Loucy (cell line): ENCODE measurements at regions not wholly inside any gene's neighbourhood (a gene's known extent, or its start where the extent isn't known, plus 50 kb on each side); places are given as distances from the start of the nearest gene placed in this dataset.

Experiments
- H2AFZ ChIP-seq: fragments of 200-600 bp; sonication (generic); 2 replicates; pipeline ENCODE4 v1.6.0; 2016; ENCODE audit warnings: antibody characterized with exemption, mild to moderate bottlenecking, low read length, moderate library complexity
- H3F3A ChIP-seq: fragments of 200-600 bp; 2 replicates; pipeline ENCODE4 v1.6.0; 2016; ENCODE audit warnings: antibody characterized with exemption, low read depth, mild to moderate bottlenecking
- H3K27me3 ChIP-seq: fragments of 200-600 bp; sonication (generic); 2 replicates; pipeline ENCODE4 v1.6.1; 2014; ENCODE audit warnings: low read length, mild to moderate bottlenecking; ENCODE audit not compliant: insufficient read depth, poor library complexity, severe bottlenecking
- H3K36me3 ChIP-seq: fragments of 200-600 bp; sonication (generic); 2 replicates; pipeline ENCODE4 v1.6.1; 2016; ENCODE audit warnings: low read length; ENCODE audit not compliant: insufficient read depth
- H3K4me1 ChIP-seq: fragments of 200-600 bp; sonication (generic); 2 replicates; pipeline ENCODE4 v1.5.1; 2014; ENCODE audit warnings: low read length, mild to moderate bottlenecking; ENCODE audit not compliant: insufficient read depth, poor library complexity, severe bottlenecking
- H3K4me2 ChIP-seq: fragments of 200-600 bp; sonication (generic); 2 replicates; pipeline ENCODE4 v1.6.0; 2014; ENCODE audit warnings: antibody characterized with exemption, low read length, low read depth, mild to moderate bottlenecking; ENCODE audit not compliant: poor library complexity, severe bottlenecking
- H3K4me3 ChIP-seq: fragments of 200-600 bp; sonication (generic); 2 replicates; pipeline ENCODE4 v1.5.1; 2014; ENCODE audit warnings: low read length, mild to moderate bottlenecking, mixed read lengths; ENCODE audit not compliant: poor library complexity, severe bottlenecking
- H3K79me2 ChIP-seq: fragments of 200-600 bp; sonication (generic); 2 replicates; pipeline ENCODE4 v1.6.1; 2014; ENCODE audit warnings: low read length; ENCODE audit not compliant: insufficient read depth
- H3K9ac ChIP-seq: fragments of 200-600 bp; sonication (generic); 2 replicates; pipeline ENCODE4 v1.6.0; 2014; ENCODE audit warnings: mild to moderate bottlenecking, low read depth, low read length, moderate library complexity; ENCODE audit not compliant: poor library complexity, severe bottlenecking
- H3K9me2 ChIP-seq: fragments of 200-600 bp; sonication (generic); replicated peaks from 2 replicates; pipeline ENCODE4 v1.6.1; 2016; ENCODE audit warnings: low read depth, low read length, mixed read lengths
- H3K9me3 ChIP-seq: fragments of 200-600 bp; sonication (generic); 2 replicates; pipeline ENCODE4 v1.6.1; 2014; ENCODE audit warnings: mild to moderate bottlenecking, antibody characterized with exemption, low read length, low read depth; ENCODE audit not compliant: insufficient read depth
- H4K20me1 ChIP-seq: fragments of 200-600 bp; sonication (generic); 2 replicates; pipeline ENCODE4 v1.6.0; 2014; ENCODE audit warnings: antibody characterized with exemption, low read length, mild to moderate bottlenecking; ENCODE audit not compliant: insufficient read depth, poor library complexity, severe bottlenecking
- EZH2phosphoT487 ChIP-seq: fragments of 200-600 bp; IDR thresholded peaks from 2 replicates; pipeline ENCODE4 v1.6.1; 2018; ENCODE audit warnings: antibody characterized with exemption, mild to moderate bottlenecking, moderate library complexity, borderline replicate concordance
- TF ChIP-seq, protein P1 (sequence below): fragments of 200-600 bp; sonication (generic); conservative IDR thresholded peaks from 2 replicates; pipeline ENCODE4 v1.5.1; 2014; ENCODE audit warnings: mild to moderate bottlenecking, antibody characterized with exemption, low read length

DNA sequence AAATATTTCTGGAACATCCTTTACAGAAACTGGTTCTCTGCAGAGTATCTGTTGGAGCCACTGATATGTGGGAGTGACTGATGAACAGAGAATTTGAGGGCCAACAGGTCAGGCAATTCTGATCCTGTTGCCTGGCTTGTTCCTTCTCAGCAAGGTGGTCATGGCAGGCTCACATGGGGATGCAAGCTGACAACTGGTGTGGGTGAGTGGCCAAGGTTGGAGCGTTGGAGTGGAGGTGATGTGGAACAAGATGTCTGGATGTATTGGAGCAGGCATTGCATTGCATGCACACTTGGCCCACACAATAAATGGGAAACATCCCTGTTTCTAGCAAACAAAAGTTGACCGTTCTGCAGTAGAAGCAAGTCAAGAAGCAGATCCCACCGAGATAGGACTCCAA, 380.7 kb downstream of the ZNF536 start:
- H3K9me3 ChIP-seq = peaks cover 6% of the 10 kb centered on the region; the same call in 1 of the 2 replicates
- H3K9me2 ChIP-seq = no peaks in the 10 kb centered on the region
- H3K4me2 ChIP-seq = no peak overlapping the region
- H4K20me1 ChIP-seq = no peaks in the 10 kb centered on the region
- H3K9ac ChIP-seq = no peak overlapping the region
- no peak for TF ChIP-seq EZH2phosphoT487
- TF ChIP-seq, protein P1, sequence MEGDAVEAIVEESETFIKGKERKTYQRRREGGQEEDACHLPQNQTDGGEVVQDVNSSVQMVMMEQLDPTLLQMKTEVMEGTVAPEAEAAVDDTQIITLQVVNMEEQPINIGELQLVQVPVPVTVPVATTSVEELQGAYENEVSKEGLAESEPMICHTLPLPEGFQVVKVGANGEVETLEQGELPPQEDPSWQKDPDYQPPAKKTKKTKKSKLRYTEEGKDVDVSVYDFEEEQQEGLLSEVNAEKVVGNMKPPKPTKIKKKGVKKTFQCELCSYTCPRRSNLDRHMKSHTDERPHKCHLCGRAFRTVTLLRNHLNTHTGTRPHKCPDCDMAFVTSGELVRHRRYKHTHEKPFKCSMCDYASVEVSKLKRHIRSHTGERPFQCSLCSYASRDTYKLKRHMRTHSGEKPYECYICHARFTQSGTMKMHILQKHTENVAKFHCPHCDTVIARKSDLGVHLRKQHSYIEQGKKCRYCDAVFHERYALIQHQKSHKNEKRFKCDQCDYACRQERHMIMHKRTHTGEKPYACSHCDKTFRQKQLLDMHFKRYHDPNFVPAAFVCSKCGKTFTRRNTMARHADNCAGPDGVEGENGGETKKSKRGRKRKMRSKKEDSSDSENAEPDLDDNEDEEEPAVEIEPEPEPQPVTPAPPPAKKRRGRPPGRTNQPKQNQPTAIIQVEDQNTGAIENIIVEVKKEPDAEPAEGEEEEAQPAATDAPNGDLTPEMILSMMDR = no peak
- no peaks in the 10 kb centered on the region for H3K27me3 ChIP-seq
- H3K36me3 ChIP-seq = no peaks in the 10 kb centered on the region
- no peaks in the 10 kb centered on the region for H3F3A ChIP-seq
- H3K79me2 ChIP-seq = no peaks in the 10 kb centered on the region
- H2AFZ ChIP-seq = no peak overlapping the region
- no peaks in the 10 kb centered on the region for H3K4me1 ChIP-seq
- H3K4me3 ChIP-seq = no peak overlapping the region

DNA sequence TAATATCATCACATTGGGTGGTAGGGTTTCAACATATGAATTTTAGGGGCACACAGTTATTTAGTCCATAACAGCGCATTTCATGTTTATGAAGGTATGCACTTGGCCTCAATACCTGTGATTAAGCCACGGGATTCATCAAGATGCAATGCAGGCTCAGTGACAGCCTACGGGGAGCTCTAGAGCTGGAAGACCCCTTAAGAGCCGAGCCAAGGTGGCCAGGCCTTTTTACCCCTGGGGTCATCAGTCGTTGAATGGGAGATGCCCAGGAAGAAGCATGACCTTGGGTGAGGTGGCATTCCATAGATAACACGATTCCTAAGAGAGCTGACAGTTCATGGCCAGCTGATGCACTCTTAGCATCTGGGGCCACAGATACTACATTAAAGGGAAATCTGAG, 380.0 kb downstream of the ZNF536 start:
- Histone ChIP-seq H3K9me3 (peaks cover 6% of the 10 kb centered on the region; the same call in 1 of the 2 replicates), H4K20me1 (no peaks in the 10 kb centered on the region), H3K9ac (no peak overlapping the region), H3K27me3 (no peaks in the 10 kb centered on the region), H3K9me2 (no peaks in the 10 kb centered on the region), H3K36me3 (no peaks in the 10 kb centered on the region), H3K79me2 (no peaks in the 10 kb centered on the region), H3K4me2 (no peak overlapping the region), H3F3A (no peaks in the 10 kb centered on the region), H3K4me1 (no peaks in the 10 kb centered on the region), H2AFZ (no peak overlapping the region), H3K4me3 (no peak overlapping the region)
- TF ChIP-seq, protein P1 = no peak
- TF ChIP-seq EZH2phosphoT487 = no peak

DNA sequence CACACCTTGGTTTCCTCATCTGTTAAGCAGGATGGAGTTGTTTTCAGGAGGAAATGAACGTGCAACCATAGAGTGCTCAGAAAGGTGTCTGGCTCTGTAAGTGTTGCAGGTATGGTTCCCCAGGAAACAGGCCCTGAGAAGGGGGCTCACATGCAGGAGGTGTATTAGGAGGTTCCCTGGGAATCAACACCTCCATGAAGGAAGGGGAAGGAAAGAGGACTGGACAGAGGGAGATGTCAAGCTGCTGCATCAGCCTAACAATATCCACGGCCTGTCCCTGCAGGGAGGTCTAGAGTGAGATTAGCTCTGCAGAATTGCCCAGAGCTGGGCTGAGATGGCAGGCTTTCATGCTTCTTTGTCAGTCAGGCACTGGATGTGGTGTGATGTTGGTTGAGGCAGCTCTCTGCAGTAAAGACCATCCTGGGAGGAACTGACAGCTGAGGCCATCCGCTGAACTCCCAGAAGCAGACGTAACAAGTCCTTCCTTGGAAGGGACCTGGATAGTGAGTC, 373.3 kb downstream of the ZNF536 start:
- Histone ChIP-seq H4K20me1 (no peaks in the 10 kb centered on the region), H3K9ac (no peak overlapping the region), H3F3A (no peaks in the 10 kb centered on the region), H3K36me3 (no peaks in the 10 kb centered on the region), H3K9me2 (no peaks in the 10 kb centered on the region), H2AFZ (no peak overlapping the region), H3K79me2 (no peaks in the 10 kb centered on the region), H3K4me1 (no peaks in the 10 kb centered on the region), H3K9me3 (peaks cover 6% of the 10 kb centered on the region; the same call in 1 of the 2 replicates), H3K4me3 (no peak overlapping the region), H3K27me3 (no peaks in the 10 kb centered on the region), H3K4me2 (no peak overlapping the region)
- no peak for TF ChIP-seq EZH2phosphoT487
- TF ChIP-seq, protein P1 = no peak
